NCI-H774 (cell line): ENCODE measurements at regions not wholly inside any gene's neighbourhood (a gene's known extent, or its start where the extent isn't known, plus 50 kb on each side); places are given as distances from the start of the nearest gene placed in this dataset.
"Not testable (repeated sequence)": the region's sequence is repeated elsewhere in the genome, so short reads cannot be mapped to it uniquely, and the experiment has no call there.

Experiments
- DNase-seq: peaks from one replicate; lab custom pipeline; 2025; lab: John Stamatoyannopoulos, UW

- no peak for DNase-seq
These were observed 969.6 kb upstream of the ALCAM start for GRCh38 chr3:104396974-104397669.

GRCh38 chr3:104397713-104398112 is 969.0 kb upstream of the ALCAM start:
- DNase-seq: no peak

- no peak for DNase-seq
These were observed 963.8 kb upstream of the ALCAM start for GRCh38 chr3:104402902-104403301.

- no peak for DNase-seq
These were observed 955.0 kb upstream of the ALCAM start for GRCh38 chr3:104411757-104412156.

GRCh38 chr3:104412608-104413580 is 953.8 kb upstream of the ALCAM start:
- no peak for DNase-seq

GRCh38 chr3:104428337-104428925 is 938.3 kb upstream of the ALCAM start:
- DNase-seq: no peak

GRCh38 chr3:104429727-104430126 is 937.0 kb upstream of the ALCAM start:
- no peak for DNase-seq

- DNase-seq: no peak
These were observed 930.2 kb upstream of the ALCAM start for GRCh38 chr3:104436506-104436905.

GRCh38 chr3:104437131-104437750 is 929.5 kb upstream of the ALCAM start:
- DNase-seq: no peak

GRCh38 chr3:104437891-104438290 is 928.8 kb upstream of the ALCAM start:
- DNase-seq: no peak

GRCh38 chr3:104438706-104439105 is 928.0 kb upstream of the ALCAM start:
- no peak for DNase-seq

GRCh38 chr3:104445252-104445919 is 921.3 kb upstream of the ALCAM start:
- not testable (repeated sequence) for DNase-seq

- no peak for DNase-seq
These were observed 919.0 kb upstream of the ALCAM start for GRCh38 chr3:104447681-104448080.

- DNase-seq: no peak
These were observed 914.0 kb upstream of the ALCAM start for GRCh38 chr3:104452697-104453096.

- DNase-seq: no peak
These were observed 908.1 kb upstream of the ALCAM start for GRCh38 chr3:104458657-104459056.

GRCh38 chr3:104460477-104461406 is 906.0 kb upstream of the ALCAM start:
- no peak for DNase-seq

- DNase-seq: no peak
These were observed 905.3 kb upstream of the ALCAM start for GRCh38 chr3:104461431-104461830.

GRCh38 chr3:104472221-104472620 is 894.5 kb upstream of the ALCAM start:
- no peak for DNase-seq

GRCh38 chr3:104474011-104474410 is 892.7 kb upstream of the ALCAM start:
- DNase-seq: no peak

- DNase-seq: no peak
These were observed 863.7 kb upstream of the ALCAM start for GRCh38 chr3:104503022-104503421.
